IPS-NIHi7 (cell line): ENCODE measurements at regions not wholly inside any gene's neighbourhood (a gene's known extent, or its start where the extent isn't known, plus 50 kb on each side); places are given as distances from the start of the nearest gene placed in this dataset.

Experiments used
- DNase-seq: peaks from one replicate; pipeline ENCODE4 v3.0.0; 2012; ENCODE audit warnings: mixed read lengths; ENCODE audit errors: extremely low spot score

- DNase-seq = no peak
Observed at GRCh38 chr2:217045700-217046475, 186.0 kb upstream of the TNP1 start.

- DNase-seq = no peak
Observed at GRCh38 chr2:217040099-217040498, 180.2 kb upstream of the TNP1 start.

- DNase-seq = no peak
Observed at GRCh38 chr2:217038001-217038400, 178.1 kb upstream of the TNP1 start.

- no peak for DNase-seq
Observed at GRCh38 chr2:217037353-217037752, 177.5 kb upstream of the TNP1 start.

- no peak for DNase-seq
Observed at GRCh38 chr2:217035967-217036366, 176.1 kb upstream of the TNP1 start.

- DNase-seq = no peak
Observed at GRCh38 chr2:217033186-217033585, 173.3 kb upstream of the TNP1 start.

- DNase-seq = no peak
Observed at GRCh38 chr2:217031445-217031844, 171.6 kb upstream of the TNP1 start.

GRCh38 chr2:217030081-217030480 is 170.2 kb upstream of the TNP1 start:
- no peak for DNase-seq

- DNase-seq = no peak
Observed at GRCh38 chr2:217028128-217028527, 168.3 kb upstream of the TNP1 start.

- no peak for DNase-seq
Observed at GRCh38 chr2:217027414-217027813, 167.6 kb upstream of the TNP1 start.

GRCh38 chr2:217026569-217026968 is 166.7 kb upstream of the TNP1 start:
- no peak for DNase-seq

- DNase-seq = no peak
Observed at GRCh38 chr2:217026161-217026560, 166.3 kb upstream of the TNP1 start.

- DNase-seq = no peak
Observed at GRCh38 chr2:217023611-217024010, 163.7 kb upstream of the TNP1 start.

- DNase-seq = no peak
Observed at GRCh38 chr2:217017456-217018252, 157.8 kb upstream of the TNP1 start.

GRCh38 chr2:217016796-217017419 is 157.0 kb upstream of the TNP1 start:
- DNase-seq = no peak

- no peak for DNase-seq
Observed at GRCh38 chr2:217014328-217015105, 154.7 kb upstream of the TNP1 start.

- no peak for DNase-seq
Observed at GRCh38 chr2:217013926-217014325, 154.1 kb upstream of the TNP1 start.

GRCh38 chr2:217011576-217011975 is 151.7 kb upstream of the TNP1 start:
- no peak for DNase-seq

GRCh38 chr2:217010173-217010572 is 150.3 kb upstream of the TNP1 start:
- no peak for DNase-seq

- DNase-seq = no peak
Observed at GRCh38 chr2:217008794-217009193, 148.9 kb upstream of the TNP1 start.

GRCh38 chr2:217006217-217006616 is 146.4 kb upstream of the TNP1 start:
- no peak for DNase-seq

GRCh38 chr2:217004656-217005055 is 144.8 kb upstream of the TNP1 start:
- DNase-seq = no peak
